Endothelial cell of umbilical vein (primary cell): ENCODE measurements at regions not wholly inside any gene's neighbourhood (a gene's known extent, or its start where the extent isn't known, plus 50 kb on each side); places are given as distances from the start of the nearest gene placed in this dataset.

Source experiments
- BruUV-seq: library from RNA; stranded (reverse); fragments of 400-500 nt; replicated peaks from 2 replicates; lab custom pipeline; 2021; lab: Mats Ljungman, UMichigan
- CTCF ChIA-PET: fragments of 300-600, 350-600 bp; sonication (Branson Sonifier 250); formaldehyde crosslinking; loops from one replicate; lab custom pipeline; 2021; ENCODE audit warnings: antibody characterized with exemption, inconsistent platforms; lab: Charles Lee
- POLR2A ChIA-PET: fragments of 300-600, 350-600 bp; sonication (Branson Sonifier 250); formaldehyde crosslinking; loops from one replicate; lab custom pipeline; 2021; ENCODE audit warnings: antibody characterized with exemption, inconsistent platforms; lab: Charles Lee
- DNase-seq: peaks from one replicate; pipeline ENCODE4 v3.0.0-alpha.2; 2011; ENCODE audit warnings: low read depth, low spot score
- FAIRE-seq: peaks from 2 replicates; lab custom pipeline; 2011; peaks lifted over from hg19 to GRCh38; lab: Jason Lieb, UNC
- H2AFZ ChIP-seq: 2 replicates; pipeline ENCODE4 v1.6.0; 2012; ENCODE audit warnings: low read depth, low read length, control low read depth, inconsistent platforms
- H3K27ac ChIP-seq: 2 replicates; pipeline ENCODE4 v1.5.1; 2011; ENCODE audit warnings: low read depth, mild to moderate bottlenecking, control low read depth, low read length, moderate library complexity; ENCODE audit not compliant: insufficient read depth
- H3K27me3 ChIP-seq, 2 experiments: 2 replicates each; pipeline versions ENCODE4 v1.6.0 to v1.6.1; 2011; ENCODE audit warnings: low read length in 2 of 2, mixed read lengths in 1 of 2; ENCODE audit not compliant: control insufficient read depth in 2 of 2, insufficient read depth in 2 of 2
- H3K36me3 ChIP-seq, 2 experiments: 2 replicates in 1 of 2; 3 replicates in 1 of 2; pipeline ENCODE4 v1.5.1; 2011; ENCODE audit warnings: low read length in 2 of 2, mild to moderate bottlenecking in 1 of 2, moderate library complexity in 1 of 2; ENCODE audit not compliant: control insufficient read depth in 2 of 2, insufficient read depth in 2 of 2; ENCODE audit errors: extremely low read depth in 1 of 2
- H3K4me1 ChIP-seq: 3 replicates; pipeline ENCODE4 v1.5.1; 2011; ENCODE audit warnings: mild to moderate bottlenecking, low read length; ENCODE audit not compliant: control insufficient read depth, insufficient read depth; ENCODE audit errors: extremely low read depth
- H3K4me2 ChIP-seq: 2 replicates; pipeline ENCODE4 v1.6.1; 2011; ENCODE audit warnings: low read length, control low read depth, mixed read lengths; ENCODE audit not compliant: insufficient read depth
- H3K4me3 ChIP-seq, 3 experiments: fragments of 200-600 bp in 1 of 3; sonication (generic), shearing (Covaris generic) in 1 of 3; replicated peaks in 1 of 3; 2 replicates each; pipeline ENCODE4 v1.5.1; 2011 to 2016; ENCODE audit warnings: control low read depth in 3 of 3, low read length in 3 of 3, mild to moderate bottlenecking in 2 of 3, inconsistent platforms in 1 of 3, low read depth in 1 of 3, moderate library complexity in 1 of 3; ENCODE audit not compliant: insufficient read depth in 1 of 3
- H3K79me2 ChIP-seq: 2 replicates; pipeline ENCODE4 v1.6.0; 2012; ENCODE audit warnings: low read length, inconsistent platforms; ENCODE audit not compliant: control insufficient read depth, insufficient read depth
- H3K9ac ChIP-seq: replicated peaks from 2 replicates; pipeline ENCODE3; 2011; ENCODE audit warnings: low read length, control low read depth; ENCODE audit not compliant: insufficient read depth; ENCODE audit errors: extremely low read depth
- H3K9me1 ChIP-seq: replicated peaks from 3 replicates; pipeline ENCODE4 v1.6.0; 2011; ENCODE audit warnings: mild to moderate bottlenecking, low read length; ENCODE audit not compliant: control insufficient read depth, insufficient read depth; ENCODE audit errors: extremely low read depth
- H3K9me3 ChIP-seq: replicated peaks from 2 replicates; pipeline ENCODE4 v1.5.1; 2012; ENCODE audit warnings: low read length, inconsistent platforms; ENCODE audit not compliant: control insufficient read depth, insufficient read depth
- H4K20me1 ChIP-seq: replicated peaks from 2 replicates; pipeline ENCODE3; 2011; ENCODE audit warnings: mild to moderate bottlenecking, low read length; ENCODE audit not compliant: control insufficient read depth, insufficient read depth; ENCODE audit errors: extremely low read depth
- EZH2 ChIP-seq: IDR thresholded peaks from 2 replicates; pipeline ENCODE4 v1.6.1; 2012; ENCODE audit warnings: borderline replicate concordance, low read depth, mild to moderate bottlenecking, moderate library complexity, low read length, inconsistent platforms; ENCODE audit not compliant: severe bottlenecking
- FOS ChIP-seq: IDR thresholded peaks from 2 replicates; pipeline ENCODE4 v1.6.1; 2011; ENCODE audit warnings: mild to moderate bottlenecking, low read length, moderate library complexity, borderline replicate concordance; ENCODE audit not compliant: insufficient read depth
- GATA2 ChIP-seq: IDR thresholded peaks from 2 replicates; pipeline ENCODE4 v1.7.0; 2011; ENCODE audit warnings: low read depth, mild to moderate bottlenecking, moderate library complexity, mixed read lengths, low read length; ENCODE audit not compliant: insufficient read length, insufficient read depth
- JUN ChIP-seq: IDR thresholded peaks from 2 replicates; pipeline ENCODE4 v1.6.1; 2011; ENCODE audit warnings: borderline replicate concordance, low read depth; ENCODE audit not compliant: insufficient read length, insufficient read depth
- MYC ChIP-seq: IDR thresholded peaks from one replicate; pipeline ENCODE4 v1.6.1; 2011; ENCODE audit warnings: mild to moderate bottlenecking, low read depth, low read length
- POLR2A ChIP-seq: IDR thresholded peaks from 2 replicates; pipeline ENCODE4 v1.6.1; 2012; ENCODE audit warnings: low read depth, mild to moderate bottlenecking, control low read depth, low read length
- POLR2AphosphoS5 ChIP-seq: IDR thresholded peaks from 2 replicates; pipeline ENCODE4 v1.6.1; 2012; ENCODE audit warnings: low read depth, mild to moderate bottlenecking, control low read depth, low read length, moderate library complexity; ENCODE audit not compliant: insufficient read depth
- dilution Hi-C: fragments of 300-500 bp; cut with MboI; formaldehyde crosslinking; loops from one replicate; pipeline ENCODE4 v1.15.0; 2019; ENCODE audit warnings: low sequenced_read_pairs; ENCODE audit not compliant: extremely low pct_ligation_motif_present
- intact Hi-C: fragments of 100-400 bp; cut with micrococcal nuclease; formaldehyde crosslinking; loops from one replicate; pipeline ENCODE4 v1.10.0; 2022
- TF ChIP-seq, protein P1 (sequence below), 2 donors: IDR thresholded peaks; 1 replicate in 1 of 2; 2 replicates in 1 of 2; pipeline ENCODE4 v1.5.1; 2011; ENCODE audit warnings: low read length in 2 of 2, mild to moderate bottlenecking in 2 of 2, moderate library complexity in 2 of 2, control low read depth in 1 of 2, inconsistent platforms in 1 of 2, low read depth in 1 of 2; ENCODE audit not compliant: insufficient read depth in 1 of 2; ENCODE audit errors: extremely low read depth in 1 of 2
- TF ChIP-seq, protein P2 (sequence below): IDR thresholded peaks from 2 replicates; pipeline ENCODE4 v1.6.1; 2011; ENCODE audit not compliant: insufficient read depth, insufficient read length

DNA sequence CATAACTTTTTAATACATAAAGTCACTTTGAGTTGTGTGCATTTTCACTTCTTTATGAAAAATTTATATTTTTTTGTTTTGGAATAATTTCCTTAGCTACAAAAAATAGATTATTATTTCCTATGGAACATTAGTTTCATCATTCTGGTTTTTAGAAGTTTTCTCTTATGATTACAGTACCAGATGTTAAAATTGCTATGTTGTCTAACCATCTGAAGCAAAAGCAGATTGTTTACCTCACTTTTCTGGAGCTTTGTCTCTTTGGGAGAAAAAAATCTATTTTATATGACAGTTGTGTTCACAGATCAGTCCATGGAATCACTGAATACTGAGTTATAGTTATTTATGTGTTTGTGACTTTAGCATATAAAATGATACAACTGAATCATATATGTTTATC is 708.9 kb upstream of the RIOK2 start:
- no peak for TF ChIP-seq JUN
- no peak for TF ChIP-seq FOS
- TF ChIP-seq EZH2, result no peak
- TF ChIP-seq GATA2, result no peak
- TF ChIP-seq POLR2AphosphoS5, result no peak
- no peak for TF ChIP-seq POLR2A
- TF ChIP-seq, protein P1, sequence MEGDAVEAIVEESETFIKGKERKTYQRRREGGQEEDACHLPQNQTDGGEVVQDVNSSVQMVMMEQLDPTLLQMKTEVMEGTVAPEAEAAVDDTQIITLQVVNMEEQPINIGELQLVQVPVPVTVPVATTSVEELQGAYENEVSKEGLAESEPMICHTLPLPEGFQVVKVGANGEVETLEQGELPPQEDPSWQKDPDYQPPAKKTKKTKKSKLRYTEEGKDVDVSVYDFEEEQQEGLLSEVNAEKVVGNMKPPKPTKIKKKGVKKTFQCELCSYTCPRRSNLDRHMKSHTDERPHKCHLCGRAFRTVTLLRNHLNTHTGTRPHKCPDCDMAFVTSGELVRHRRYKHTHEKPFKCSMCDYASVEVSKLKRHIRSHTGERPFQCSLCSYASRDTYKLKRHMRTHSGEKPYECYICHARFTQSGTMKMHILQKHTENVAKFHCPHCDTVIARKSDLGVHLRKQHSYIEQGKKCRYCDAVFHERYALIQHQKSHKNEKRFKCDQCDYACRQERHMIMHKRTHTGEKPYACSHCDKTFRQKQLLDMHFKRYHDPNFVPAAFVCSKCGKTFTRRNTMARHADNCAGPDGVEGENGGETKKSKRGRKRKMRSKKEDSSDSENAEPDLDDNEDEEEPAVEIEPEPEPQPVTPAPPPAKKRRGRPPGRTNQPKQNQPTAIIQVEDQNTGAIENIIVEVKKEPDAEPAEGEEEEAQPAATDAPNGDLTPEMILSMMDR (IDR thresholded peaks at IDR 0.05; ENCODE audit: extremely low read depth in 1 of 2, insufficient read depth in 1 of 2, low read depth in 1 of 2, low read length in 2 of 2), result no peak
- TF ChIP-seq, protein P2, sequence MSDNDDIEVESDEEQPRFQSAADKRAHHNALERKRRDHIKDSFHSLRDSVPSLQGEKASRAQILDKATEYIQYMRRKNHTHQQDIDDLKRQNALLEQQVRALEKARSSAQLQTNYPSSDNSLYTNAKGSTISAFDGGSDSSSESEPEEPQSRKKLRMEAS, result no peak
- TF ChIP-seq MYC, result no peak
- no peaks in the 10 kb centered on the region for H3K36me3 ChIP-seq
- no peak overlapping the region for H3K4me3 ChIP-seq
- no peak overlapping the region for H3K9ac ChIP-seq
- H3K79me2 ChIP-seq, result no peaks in the 10 kb centered on the region
- CTCF ChIA-PET, result no interaction called here
- POLR2A ChIA-PET, result no interaction called here
- no peak overlapping the region for H3K27ac ChIP-seq
- dilution Hi-C loops (no loop called here), intact Hi-C loops (no loop called here)
- H4K20me1 ChIP-seq, result no peaks in the 10 kb centered on the region
- no peaks in the 10 kb centered on the region for H3K27me3 ChIP-seq
- H3K4me2 ChIP-seq, result no peak overlapping the region
- FAIRE-seq (no peak), DNase-seq (no peak)
- H2AFZ ChIP-seq, result no peak overlapping the region
- no TSS peak for BruUV-seq
- no peaks in the 10 kb centered on the region for H3K9me1 ChIP-seq
- no peaks in the 10 kb centered on the region for H3K9me3 ChIP-seq
- H3K4me1 ChIP-seq, result no peaks in the 10 kb centered on the region
